GM12873 (cell line): ENCODE measurements at regions not wholly inside any gene's neighbourhood (a gene's known extent, or its start where the extent isn't known, plus 50 kb on each side); places are given as distances from the start of the nearest gene placed in this dataset.

Experiments used
- CTCF ChIP-seq: IDR thresholded peaks from 2 replicates; pipeline ENCODE4 v1.5.1; 2012; ENCODE audit warnings: low read depth, mild to moderate bottlenecking, moderate library complexity, low read length, control low read depth; ENCODE audit not compliant: insufficient read depth; ENCODE audit errors: missing control alignments

DNA sequence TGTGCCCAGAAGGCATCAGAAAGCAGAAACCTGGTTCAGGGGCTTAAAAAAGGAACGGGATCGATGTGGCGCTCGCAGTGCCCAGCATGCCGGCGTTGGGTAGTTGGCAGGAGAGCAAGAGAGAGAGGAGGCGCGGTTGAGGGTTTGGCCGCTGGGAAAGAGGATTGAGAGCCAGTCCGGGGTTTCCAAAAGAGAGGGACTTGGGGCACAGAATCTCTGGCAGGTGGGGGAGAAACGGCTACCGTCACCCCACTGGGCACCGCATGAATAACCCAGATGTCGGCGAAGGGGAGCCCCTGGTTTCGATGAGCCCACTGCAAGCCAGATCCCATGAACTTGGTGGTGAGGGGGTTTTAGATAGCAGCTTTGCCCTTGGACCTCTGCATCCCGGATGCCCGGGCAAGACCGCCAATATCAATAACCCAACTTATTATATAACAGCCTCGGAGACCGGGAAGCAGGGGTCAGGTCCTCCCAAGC is 60.4 kb upstream of the ACOT11 start:
- TF ChIP-seq CTCF = no peak

DNA sequence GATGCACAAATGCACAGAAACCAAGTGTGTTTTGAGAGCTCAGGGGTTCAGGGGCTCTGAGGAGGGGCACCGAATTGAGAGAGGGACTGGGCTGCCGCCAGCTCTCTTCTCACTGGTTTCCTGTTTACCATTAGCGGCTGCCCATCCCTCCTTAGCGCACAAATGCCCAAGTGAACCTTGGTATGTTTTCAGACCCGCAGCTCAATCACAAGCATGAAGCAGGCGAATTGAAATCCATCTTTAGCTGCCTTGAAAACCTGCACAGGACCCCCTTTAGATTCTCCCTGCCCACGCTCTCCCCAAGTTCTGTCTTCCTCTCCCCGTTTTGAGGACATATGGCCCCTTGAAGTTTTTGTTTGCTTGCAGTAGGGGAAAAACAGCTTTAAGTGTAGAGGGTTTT is 61.1 kb upstream of the ACOT11 start:
- no peak for TF ChIP-seq CTCF

GRCh38 chr1:54485416-54485815 is 62.6 kb upstream of the ACOT11 start:
- no peak for TF ChIP-seq CTCF

DNA sequence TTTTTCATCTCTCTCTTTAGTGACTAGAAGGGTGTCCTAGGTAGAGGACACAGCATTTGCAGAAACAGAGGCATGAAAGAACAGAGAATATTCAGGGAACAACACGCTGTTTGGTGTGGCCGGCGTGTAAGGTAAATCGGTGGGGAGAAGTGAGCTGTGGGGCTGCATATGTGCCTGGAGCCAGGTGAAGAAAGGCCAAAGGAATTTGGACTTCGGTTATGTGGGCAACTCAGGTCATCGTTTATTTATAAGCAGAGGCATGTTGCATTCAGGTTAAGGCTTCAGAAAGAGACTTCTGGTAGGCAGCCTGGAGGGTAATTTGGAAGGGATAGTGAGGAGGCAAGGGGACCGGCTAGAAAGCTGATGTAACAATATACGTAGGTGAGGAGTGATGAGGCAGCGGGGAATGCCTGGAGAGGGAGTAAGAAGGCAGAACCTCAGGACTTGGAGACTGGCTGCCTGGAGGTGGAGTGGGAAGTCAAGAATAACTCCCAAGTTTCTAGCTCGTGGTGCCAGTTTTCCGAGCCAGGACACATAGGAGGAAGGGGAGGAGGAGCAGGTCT is 64.1 kb upstream of the ACOT11 start:
- no peak for TF ChIP-seq CTCF

DNA sequence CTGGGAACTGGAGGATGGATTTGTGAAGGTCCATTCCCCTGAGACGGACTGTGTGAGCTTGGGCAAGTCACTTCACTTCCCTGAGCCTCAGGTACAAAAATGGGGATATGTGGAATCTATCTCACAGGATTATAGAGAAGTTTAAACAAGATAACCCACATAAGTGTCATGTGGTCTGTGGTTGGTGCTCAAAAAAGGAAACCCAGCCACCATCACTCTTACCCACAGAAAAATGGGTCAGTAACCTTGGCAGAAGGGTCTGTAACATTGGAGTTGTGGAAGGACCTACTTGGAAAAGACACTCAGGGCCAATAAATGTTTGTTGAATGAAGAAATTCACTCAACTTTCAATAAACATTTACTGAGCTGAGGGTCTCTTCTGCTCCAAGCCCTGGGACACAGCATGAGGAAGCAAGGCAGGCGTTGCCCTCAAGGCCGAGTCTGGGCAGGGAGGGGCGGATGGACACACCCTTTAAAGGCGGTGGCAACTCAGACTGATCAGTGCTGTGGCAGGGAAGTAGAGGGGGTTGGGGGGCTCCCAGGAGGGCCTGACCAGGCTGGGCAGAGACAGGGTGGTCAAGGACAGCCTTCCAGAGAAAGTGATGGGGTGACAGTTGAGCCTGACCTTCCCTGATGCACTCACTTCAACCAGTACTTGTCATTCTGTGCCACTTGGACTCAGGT is 66.7 kb upstream of the ACOT11 start:
- no peak for TF ChIP-seq CTCF

- no peak for TF ChIP-seq CTCF
Measured at GRCh38 chr1:54480525-54480848, 67.5 kb upstream of the ACOT11 start.

GRCh38 chr1:54479841-54480524 is 68.0 kb upstream of the ACOT11 start:
- TF ChIP-seq CTCF = no peak
